H1 (cell line): ENCODE measurements at regions not wholly inside any gene's neighbourhood (a gene's known extent, or its start where the extent isn't known, plus 50 kb on each side); places are given as distances from the start of the nearest gene placed in this dataset.

Experiments
- EP300 ChIP-seq, 2 experiments: IDR thresholded peaks; 1 replicate in 1 of 2; 2 replicates in 1 of 2; pipeline ENCODE4 v1.6.1; 2011 to 2012; ENCODE audit warnings: low read depth in 2 of 2, low read length in 2 of 2, mild to moderate bottlenecking in 2 of 2, borderline replicate concordance in 1 of 2, inconsistent platforms in 1 of 2, moderate library complexity in 1 of 2
- GABPA ChIP-seq: IDR thresholded peaks from 2 replicates; pipeline ENCODE4 v1.6.1; 2011; ENCODE audit warnings: mild to moderate bottlenecking, low read length, moderate library complexity, borderline replicate concordance; ENCODE audit not compliant: insufficient read depth
- TF ChIP-seq, protein P1 (sequence below), 3 experiments: IDR thresholded peaks; 1 replicate in 2 of 3; 2 replicates in 1 of 3; pipeline versions ENCODE4 v1.5.1 to v1.6.1; 2011; ENCODE audit warnings: low read length in 3 of 3, mild to moderate bottlenecking in 3 of 3, inconsistent platforms in 2 of 3, low read depth in 1 of 3, moderate library complexity in 1 of 3; ENCODE audit not compliant: insufficient read depth in 1 of 3; ENCODE audit errors: control extremely low read depth in 1 of 3

DNA sequence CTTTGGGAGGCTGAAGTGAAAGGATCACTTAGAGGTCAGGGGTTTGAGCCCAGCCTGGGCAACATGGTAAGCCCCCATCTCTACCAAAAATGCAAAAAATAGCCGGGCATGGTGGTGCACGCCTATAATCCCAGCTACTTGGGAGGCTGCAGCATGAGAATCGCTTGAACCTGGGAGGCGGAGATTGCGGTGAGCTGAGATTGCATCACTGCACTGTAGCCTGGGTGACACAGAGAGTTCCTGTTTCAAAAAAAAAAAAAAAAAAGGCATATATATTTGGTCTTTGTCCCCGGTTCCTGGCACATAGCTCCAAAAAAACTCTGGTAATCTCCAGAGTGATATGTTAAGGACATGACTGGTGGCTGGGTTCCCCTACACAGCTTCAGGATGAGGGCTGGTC, 147.3 kb downstream of the SEC23IP start:
- TF ChIP-seq GABPA: no peak
- no peak for TF ChIP-seq EP300 (IDR thresholded peaks at IDR 0.05; ENCODE audit: borderline replicate concordance in 1 of 2, low read depth in 2 of 2, low read length in 2 of 2)
- TF ChIP-seq, protein P1, sequence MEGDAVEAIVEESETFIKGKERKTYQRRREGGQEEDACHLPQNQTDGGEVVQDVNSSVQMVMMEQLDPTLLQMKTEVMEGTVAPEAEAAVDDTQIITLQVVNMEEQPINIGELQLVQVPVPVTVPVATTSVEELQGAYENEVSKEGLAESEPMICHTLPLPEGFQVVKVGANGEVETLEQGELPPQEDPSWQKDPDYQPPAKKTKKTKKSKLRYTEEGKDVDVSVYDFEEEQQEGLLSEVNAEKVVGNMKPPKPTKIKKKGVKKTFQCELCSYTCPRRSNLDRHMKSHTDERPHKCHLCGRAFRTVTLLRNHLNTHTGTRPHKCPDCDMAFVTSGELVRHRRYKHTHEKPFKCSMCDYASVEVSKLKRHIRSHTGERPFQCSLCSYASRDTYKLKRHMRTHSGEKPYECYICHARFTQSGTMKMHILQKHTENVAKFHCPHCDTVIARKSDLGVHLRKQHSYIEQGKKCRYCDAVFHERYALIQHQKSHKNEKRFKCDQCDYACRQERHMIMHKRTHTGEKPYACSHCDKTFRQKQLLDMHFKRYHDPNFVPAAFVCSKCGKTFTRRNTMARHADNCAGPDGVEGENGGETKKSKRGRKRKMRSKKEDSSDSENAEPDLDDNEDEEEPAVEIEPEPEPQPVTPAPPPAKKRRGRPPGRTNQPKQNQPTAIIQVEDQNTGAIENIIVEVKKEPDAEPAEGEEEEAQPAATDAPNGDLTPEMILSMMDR (IDR thresholded peaks at IDR 0.05; ENCODE audit: control extremely low read depth in 1 of 3, insufficient read depth in 1 of 3, low read depth in 1 of 3, low read length in 3 of 3): no peak
